GM23338 (cell line): ENCODE measurements at regions not wholly inside any gene's neighbourhood (a gene's known extent, or its start where the extent isn't known, plus 50 kb on each side); places are given as distances from the start of the nearest gene placed in this dataset.

ENCODE experiments used
- ATAC-seq: fragments of 200-7000 bp; cut with Tn5 transposase; 3 replicates; pipeline ENCODE4 v1.9.1; 2020
- DNase-seq: peaks from one replicate; pipeline ENCODE4 v3.0.0-alpha.2; 2015; ENCODE audit warnings: low spot score
- H2AFZ ChIP-seq: fragments of 200-600 bp; sonication (generic); 2 replicates; pipeline ENCODE4 v1.8.0; 2016; ENCODE audit warnings: antibody characterized with exemption, mild to moderate bottlenecking, moderate library complexity
- H3F3A ChIP-seq: fragments of 200-600 bp; sonication (generic); replicated peaks from 2 replicates; pipeline ENCODE4 v1.8.0; 2017; ENCODE audit warnings: antibody characterized with exemption, mixed run types, low read depth
- H3K27ac ChIP-seq: fragments of 200-600 bp; sonication (generic); 2 replicates; pipeline ENCODE4 v1.6.1; 2016; ENCODE audit warnings: low read depth
- H3K27me3 ChIP-seq: fragments of 200-600 bp; sonication (generic); 2 replicates; pipeline ENCODE4 v1.8.0; 2016; ENCODE audit warnings: mild to moderate bottlenecking, mixed run types, moderate library complexity; ENCODE audit not compliant: insufficient read depth
- H3K36me3 ChIP-seq: fragments of 200-600 bp; sonication (generic); 2 replicates; pipeline ENCODE4 v1.8.0; 2016; ENCODE audit warnings: mild to moderate bottlenecking; ENCODE audit not compliant: insufficient read depth
- H3K4me1 ChIP-seq: fragments of 200-600 bp; sonication (generic); 2 replicates; pipeline ENCODE4 v1.8.0; 2016; ENCODE audit warnings: mild to moderate bottlenecking, moderate library complexity; ENCODE audit not compliant: insufficient read depth
- H3K4me2 ChIP-seq: fragments of 200-600 bp; sonication (generic); 2 replicates; pipeline ENCODE4 v1.7.1; 2017; ENCODE audit warnings: mixed run types
- H3K4me3 ChIP-seq: fragments of 200-600 bp; sonication (generic); 2 replicates; pipeline ENCODE4 v1.6.1; 2016; ENCODE audit warnings: mixed run types
- H3K79me2 ChIP-seq: fragments of 200-600 bp; sonication (generic); replicated peaks from 2 replicates; pipeline ENCODE4 v1.8.0; 2017; ENCODE audit warnings: mild to moderate bottlenecking; ENCODE audit not compliant: insufficient read depth
- H3K9me2 ChIP-seq: fragments of 200-600 bp; sonication (generic); 2 replicates; pipeline ENCODE4 v1.8.0; 2017; ENCODE audit not compliant: insufficient read depth
- H4K20me1 ChIP-seq: fragments of 200-600 bp; sonication (generic); replicated peaks from 2 replicates; pipeline ENCODE4 v1.8.0; 2017; ENCODE audit warnings: mild to moderate bottlenecking; ENCODE audit not compliant: insufficient read depth
- H3K27ac Mint-ChIP-seq: 2 replicates; pipeline ENCODE4 v1.8.0; 2020; ENCODE audit warnings: inconsistent platforms, mild to moderate bottlenecking, moderate library complexity, mixed read lengths
- H3K27me3 Mint-ChIP-seq: 3 replicates; pipeline ENCODE4 v1.8.0; 2022; ENCODE audit warnings: low read depth, mild to moderate bottlenecking, moderate library complexity, mixed read lengths, inconsistent platforms; ENCODE audit not compliant: insufficient read depth, poor library complexity
- H3K36me3 Mint-ChIP-seq: 3 replicates; pipeline ENCODE4 v1.8.0; 2021; ENCODE audit warnings: low read depth, mild to moderate bottlenecking, inconsistent platforms, moderate library complexity, mixed read lengths
- H3K4me1 Mint-ChIP-seq: 3 replicates; pipeline ENCODE4 v1.8.0; 2020; ENCODE audit warnings: mild to moderate bottlenecking, inconsistent platforms, mixed read lengths
- H3K4me3 Mint-ChIP-seq: 3 replicates; pipeline ENCODE4 v1.8.0; 2021; ENCODE audit warnings: moderate library complexity, mild to moderate bottlenecking, inconsistent platforms, mixed read lengths
- H3K9me3 Mint-ChIP-seq: 3 replicates; pipeline ENCODE4 v1.8.0; 2020; ENCODE audit warnings: moderate library complexity, mild to moderate bottlenecking, inconsistent platforms, mixed read lengths
- CREB1 ChIP-seq: fragments of 250-450 bp; sonication (Bioruptor Pico); IDR thresholded peaks from 2 replicates; pipeline ENCODE4 v1.5.0; 2020; ENCODE audit warnings: low read depth, mild to moderate bottlenecking, moderate library complexity
- EZH2 ChIP-seq: fragments of 200-600 bp; sonication (generic); IDR thresholded peaks from one replicate; pipeline ENCODE4 v1.8.0; 2017; ENCODE audit warnings: antibody characterized with exemption, mild to moderate bottlenecking, low read depth; ENCODE audit not compliant: unreplicated experiment
- EZH2phosphoT487 ChIP-seq: fragments of 200-600 bp; sonication (generic); IDR thresholded peaks from one replicate; pipeline ENCODE4 v1.8.1; 2018; ENCODE audit warnings: antibody characterized with exemption; ENCODE audit not compliant: unreplicated experiment
- JUNB ChIP-seq: IDR thresholded peaks from one replicate; pipeline ENCODE4 v1.6.1; 2016; ENCODE audit warnings: antibody characterized with exemption; ENCODE audit not compliant: unreplicated experiment
- NANOG ChIP-seq: IDR thresholded peaks from 2 replicates; pipeline ENCODE4 v1.6.1; 2016; ENCODE audit warnings: antibody characterized with exemption, borderline replicate concordance
- POLR2AphosphoS5 ChIP-seq: IDR thresholded peaks from 2 replicates; pipeline ENCODE4 v1.6.1; 2016; ENCODE audit warnings: antibody characterized with exemption, low read depth
- STAT1 ChIP-seq: IDR thresholded peaks from one replicate; pipeline ENCODE4 v1.6.1; 2016; ENCODE audit warnings: antibody characterized with exemption; ENCODE audit not compliant: unreplicated experiment
- ZNF114 ChIP-seq: fragments of 250-450 bp; sonication (Bioruptor Pico); IDR thresholded peaks from 2 replicates; pipeline ENCODE4 v1.5.0; 2020; ENCODE audit warnings: mild to moderate bottlenecking, moderate library complexity
- ZNF331 ChIP-seq: fragments of 250-450 bp; sonication (Bioruptor Pico); IDR thresholded peaks from 2 replicates; pipeline ENCODE4 v1.5.0; 2020; ENCODE audit warnings: low read depth, mild to moderate bottlenecking, moderate library complexity
- TF ChIP-seq, protein P1 (sequence below), 2 experiments: fragments of 200-600 bp in 1 of 2; sonication (generic) in 1 of 2; conservative IDR thresholded peaks; 2 replicates each; pipeline versions ENCODE4 v1.5.1 to v1.6.1; 2016 to 2017; ENCODE audit warnings: antibody characterized with exemption in 2 of 2, low read depth in 2 of 2, mild to moderate bottlenecking in 2 of 2, moderate library complexity in 1 of 2
- TF ChIP-seq, protein P2 (sequence below): IDR thresholded peaks from 2 replicates; pipeline ENCODE4 v1.6.1; 2016; ENCODE audit warnings: antibody characterized with exemption
- TF ChIP-seq, protein P3 (sequence below): fragments of 250-450 bp; sonication (Bioruptor Pico); IDR thresholded peaks from 2 replicates; pipeline ENCODE4 v1.5.0; 2020; ENCODE audit warnings: mild to moderate bottlenecking, moderate library complexity
- TF ChIP-seq, protein P4 (sequence below): IDR thresholded peaks from one replicate; pipeline ENCODE4 v1.6.1; 2018; ENCODE audit warnings: antibody characterized with exemption; ENCODE audit not compliant: unreplicated experiment

DNA sequence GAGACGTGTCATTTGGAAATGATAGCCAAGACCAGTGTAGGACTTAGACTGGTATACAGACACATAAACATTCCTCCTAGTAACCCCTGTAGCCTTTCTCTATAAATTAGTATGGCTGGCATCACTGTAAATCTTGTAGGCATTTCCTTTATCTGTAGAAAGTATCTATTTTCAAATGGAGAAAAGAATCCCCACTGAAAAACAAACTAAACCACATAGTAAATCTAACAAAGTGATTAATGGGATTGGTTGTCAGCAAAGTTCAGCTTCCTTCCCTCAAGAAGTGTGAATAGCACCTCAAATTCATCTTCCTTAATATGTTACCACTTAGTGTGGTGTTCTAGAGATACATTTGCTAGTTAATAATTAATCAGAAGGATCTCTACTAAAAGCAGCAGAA lies 119.4 kb upstream of the NBEA start:
- no peak for DNase-seq
- no peaks in the 10 kb centered on the region for H4K20me1 ChIP-seq
- no peaks in the 10 kb centered on the region for H3K27me3 ChIP-seq
- no peaks in the 10 kb centered on the region for H3K27me3 Mint-ChIP-seq
- no peak overlapping the region for H3K4me3 Mint-ChIP-seq
- TF ChIP-seq STAT1 (no peak), ZNF114 (CRISPR knock-in tag) (no peak), ZNF331 (no peak), POLR2AphosphoS5 (no peak), NANOG (no peak), CREB1 (CRISPR knock-in tag) (no peak), JUNB (no peak), EZH2 (no peak), EZH2phosphoT487 (no peak)
- TF ChIP-seq, protein P1, sequence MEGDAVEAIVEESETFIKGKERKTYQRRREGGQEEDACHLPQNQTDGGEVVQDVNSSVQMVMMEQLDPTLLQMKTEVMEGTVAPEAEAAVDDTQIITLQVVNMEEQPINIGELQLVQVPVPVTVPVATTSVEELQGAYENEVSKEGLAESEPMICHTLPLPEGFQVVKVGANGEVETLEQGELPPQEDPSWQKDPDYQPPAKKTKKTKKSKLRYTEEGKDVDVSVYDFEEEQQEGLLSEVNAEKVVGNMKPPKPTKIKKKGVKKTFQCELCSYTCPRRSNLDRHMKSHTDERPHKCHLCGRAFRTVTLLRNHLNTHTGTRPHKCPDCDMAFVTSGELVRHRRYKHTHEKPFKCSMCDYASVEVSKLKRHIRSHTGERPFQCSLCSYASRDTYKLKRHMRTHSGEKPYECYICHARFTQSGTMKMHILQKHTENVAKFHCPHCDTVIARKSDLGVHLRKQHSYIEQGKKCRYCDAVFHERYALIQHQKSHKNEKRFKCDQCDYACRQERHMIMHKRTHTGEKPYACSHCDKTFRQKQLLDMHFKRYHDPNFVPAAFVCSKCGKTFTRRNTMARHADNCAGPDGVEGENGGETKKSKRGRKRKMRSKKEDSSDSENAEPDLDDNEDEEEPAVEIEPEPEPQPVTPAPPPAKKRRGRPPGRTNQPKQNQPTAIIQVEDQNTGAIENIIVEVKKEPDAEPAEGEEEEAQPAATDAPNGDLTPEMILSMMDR (conservative IDR thresholded peaks at IDR 0.05; ENCODE audit: low read depth in 2 of 2): no peak
- TF ChIP-seq, protein P2, sequence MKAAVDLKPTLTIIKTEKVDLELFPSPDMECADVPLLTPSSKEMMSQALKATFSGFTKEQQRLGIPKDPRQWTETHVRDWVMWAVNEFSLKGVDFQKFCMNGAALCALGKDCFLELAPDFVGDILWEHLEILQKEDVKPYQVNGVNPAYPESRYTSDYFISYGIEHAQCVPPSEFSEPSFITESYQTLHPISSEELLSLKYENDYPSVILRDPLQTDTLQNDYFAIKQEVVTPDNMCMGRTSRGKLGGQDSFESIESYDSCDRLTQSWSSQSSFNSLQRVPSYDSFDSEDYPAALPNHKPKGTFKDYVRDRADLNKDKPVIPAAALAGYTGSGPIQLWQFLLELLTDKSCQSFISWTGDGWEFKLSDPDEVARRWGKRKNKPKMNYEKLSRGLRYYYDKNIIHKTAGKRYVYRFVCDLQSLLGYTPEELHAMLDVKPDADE: no peak
- TF ChIP-seq, protein P3, sequence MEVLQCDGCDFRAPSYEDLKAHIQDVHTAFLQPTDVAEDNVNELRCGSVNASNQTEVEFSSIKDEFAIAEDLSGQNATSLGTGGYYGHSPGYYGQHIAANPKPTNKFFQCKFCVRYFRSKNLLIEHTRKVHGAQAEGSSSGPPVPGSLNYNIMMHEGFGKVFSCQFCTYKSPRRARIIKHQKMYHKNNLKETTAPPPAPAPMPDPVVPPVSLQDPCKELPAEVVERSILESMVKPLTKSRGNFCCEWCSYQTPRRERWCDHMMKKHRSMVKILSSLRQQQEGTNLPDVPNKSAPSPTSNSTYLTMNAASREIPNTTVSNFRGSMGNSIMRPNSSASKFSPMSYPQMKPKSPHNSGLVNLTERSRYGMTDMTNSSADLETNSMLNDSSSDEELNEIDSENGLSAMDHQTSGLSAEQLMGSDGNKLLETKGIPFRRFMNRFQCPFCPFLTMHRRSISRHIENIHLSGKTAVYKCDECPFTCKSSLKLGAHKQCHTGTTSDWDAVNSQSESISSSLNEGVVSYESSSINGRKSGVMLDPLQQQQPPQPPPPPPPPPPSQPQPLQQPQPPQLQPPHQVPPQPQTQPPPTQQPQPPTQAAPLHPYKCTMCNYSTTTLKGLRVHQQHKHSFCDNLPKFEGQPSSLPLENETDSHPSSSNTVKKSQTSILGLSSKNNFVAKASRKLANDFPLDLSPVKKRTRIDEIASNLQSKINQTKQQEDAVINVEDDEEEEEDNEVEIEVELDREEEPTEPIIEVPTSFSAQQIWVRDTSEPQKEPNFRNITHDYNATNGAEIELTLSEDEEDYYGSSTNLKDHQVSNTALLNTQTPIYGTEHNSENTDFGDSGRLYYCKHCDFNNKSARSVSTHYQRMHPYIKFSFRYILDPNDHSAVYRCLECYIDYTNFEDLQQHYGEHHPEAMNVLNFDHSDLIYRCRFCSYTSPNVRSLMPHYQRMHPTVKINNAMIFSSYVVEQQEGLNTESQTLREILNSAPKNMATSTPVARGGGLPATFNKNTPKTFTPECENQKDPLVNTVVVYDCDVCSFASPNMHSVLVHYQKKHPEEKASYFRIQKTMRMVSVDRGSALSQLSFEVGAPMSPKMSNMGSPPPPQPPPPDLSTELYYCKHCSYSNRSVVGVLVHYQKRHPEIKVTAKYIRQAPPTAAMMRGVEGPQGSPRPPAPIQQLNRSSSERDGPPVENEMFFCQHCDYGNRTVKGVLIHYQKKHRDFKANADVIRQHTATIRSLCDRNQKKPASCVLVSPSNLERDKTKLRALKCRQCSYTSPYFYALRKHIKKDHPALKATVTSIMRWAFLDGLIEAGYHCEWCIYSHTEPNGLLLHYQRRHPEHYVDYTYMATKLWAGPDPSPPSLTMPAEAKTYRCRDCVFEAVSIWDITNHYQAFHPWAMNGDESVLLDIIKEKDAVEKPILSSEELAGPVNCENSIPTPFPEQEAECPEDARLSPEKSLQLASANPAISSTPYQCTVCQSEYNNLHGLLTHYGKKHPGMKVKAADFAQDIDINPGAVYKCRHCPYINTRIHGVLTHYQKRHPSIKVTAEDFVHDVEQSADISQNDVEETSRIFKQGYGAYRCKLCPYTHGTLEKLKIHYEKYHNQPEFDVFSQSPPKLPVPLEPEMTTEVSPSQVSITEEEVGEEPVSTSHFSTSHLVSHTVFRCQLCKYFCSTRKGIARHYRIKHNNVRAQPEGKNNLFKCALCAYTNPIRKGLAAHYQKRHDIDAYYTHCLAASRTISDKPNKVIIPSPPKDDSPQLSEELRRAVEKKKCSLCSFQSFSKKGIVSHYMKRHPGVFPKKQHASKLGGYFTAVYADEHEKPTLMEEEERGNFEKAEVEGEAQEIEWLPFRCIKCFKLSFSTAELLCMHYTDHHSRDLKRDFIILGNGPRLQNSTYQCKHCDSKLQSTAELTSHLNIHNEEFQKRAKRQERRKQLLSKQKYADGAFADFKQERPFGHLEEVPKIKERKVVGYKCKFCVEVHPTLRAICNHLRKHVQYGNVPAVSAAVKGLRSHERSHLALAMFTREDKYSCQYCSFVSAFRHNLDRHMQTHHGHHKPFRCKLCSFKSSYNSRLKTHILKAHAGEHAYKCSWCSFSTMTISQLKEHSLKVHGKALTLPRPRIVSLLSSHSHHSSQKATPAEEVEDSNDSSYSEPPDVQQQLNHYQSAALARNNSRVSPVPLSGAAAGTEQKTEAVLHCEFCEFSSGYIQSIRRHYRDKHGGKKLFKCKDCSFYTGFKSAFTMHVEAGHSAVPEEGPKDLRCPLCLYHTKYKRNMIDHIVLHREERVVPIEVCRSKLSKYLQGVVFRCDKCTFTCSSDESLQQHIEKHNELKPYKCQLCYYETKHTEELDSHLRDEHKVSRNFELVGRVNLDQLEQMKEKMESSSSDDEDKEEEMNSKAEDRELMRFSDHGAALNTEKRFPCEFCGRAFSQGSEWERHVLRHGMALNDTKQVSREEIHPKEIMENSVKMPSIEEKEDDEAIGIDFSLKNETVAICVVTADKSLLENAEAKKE: no peak
- TF ChIP-seq, protein P4, sequence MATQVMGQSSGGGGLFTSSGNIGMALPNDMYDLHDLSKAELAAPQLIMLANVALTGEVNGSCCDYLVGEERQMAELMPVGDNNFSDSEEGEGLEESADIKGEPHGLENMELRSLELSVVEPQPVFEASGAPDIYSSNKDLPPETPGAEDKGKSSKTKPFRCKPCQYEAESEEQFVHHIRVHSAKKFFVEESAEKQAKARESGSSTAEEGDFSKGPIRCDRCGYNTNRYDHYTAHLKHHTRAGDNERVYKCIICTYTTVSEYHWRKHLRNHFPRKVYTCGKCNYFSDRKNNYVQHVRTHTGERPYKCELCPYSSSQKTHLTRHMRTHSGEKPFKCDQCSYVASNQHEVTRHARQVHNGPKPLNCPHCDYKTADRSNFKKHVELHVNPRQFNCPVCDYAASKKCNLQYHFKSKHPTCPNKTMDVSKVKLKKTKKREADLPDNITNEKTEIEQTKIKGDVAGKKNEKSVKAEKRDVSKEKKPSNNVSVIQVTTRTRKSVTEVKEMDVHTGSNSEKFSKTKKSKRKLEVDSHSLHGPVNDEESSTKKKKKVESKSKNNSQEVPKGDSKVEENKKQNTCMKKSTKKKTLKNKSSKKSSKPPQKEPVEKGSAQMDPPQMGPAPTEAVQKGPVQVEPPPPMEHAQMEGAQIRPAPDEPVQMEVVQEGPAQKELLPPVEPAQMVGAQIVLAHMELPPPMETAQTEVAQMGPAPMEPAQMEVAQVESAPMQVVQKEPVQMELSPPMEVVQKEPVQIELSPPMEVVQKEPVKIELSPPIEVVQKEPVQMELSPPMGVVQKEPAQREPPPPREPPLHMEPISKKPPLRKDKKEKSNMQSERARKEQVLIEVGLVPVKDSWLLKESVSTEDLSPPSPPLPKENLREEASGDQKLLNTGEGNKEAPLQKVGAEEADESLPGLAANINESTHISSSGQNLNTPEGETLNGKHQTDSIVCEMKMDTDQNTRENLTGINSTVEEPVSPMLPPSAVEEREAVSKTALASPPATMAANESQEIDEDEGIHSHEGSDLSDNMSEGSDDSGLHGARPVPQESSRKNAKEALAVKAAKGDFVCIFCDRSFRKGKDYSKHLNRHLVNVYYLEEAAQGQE: no peak
- no peaks in the 10 kb centered on the region for H3F3A ChIP-seq
- no peak for ATAC-seq
- H3K4me1 Mint-ChIP-seq: peaks cover 3% of the 10 kb centered on the region; the same call in 2 of the 3 replicates
- peaks cover 13% of the 10 kb centered on the region for H3K9me2 ChIP-seq
- H2AFZ ChIP-seq: no peak overlapping the region
- H3K36me3 ChIP-seq: no peaks in the 10 kb centered on the region
- no peaks in the 10 kb centered on the region; the same call in 1 of the 3 replicates for H3K36me3 Mint-ChIP-seq
- no peak overlapping the region for H3K27ac Mint-ChIP-seq
- H3K4me1 ChIP-seq: peaks cover 3% of the 10 kb centered on the region; the same call in 1 of the 2 replicates
- H3K27ac ChIP-seq: no peak overlapping the region
- H3K79me2 ChIP-seq: no peaks in the 10 kb centered on the region
- H3K4me2 ChIP-seq: no peak overlapping the region
- no peak overlapping the region for H3K4me3 ChIP-seq
- no peaks in the 10 kb centered on the region; the same call in 2 of the 3 replicates for H3K9me3 Mint-ChIP-seq
